Hepatic stellate cell (primary cell): ENCODE measurements at regions not wholly inside any gene's neighbourhood (a gene's known extent, or its start where the extent isn't known, plus 50 kb on each side); places are given as distances from the start of the nearest gene placed in this dataset.

Source experiments
- DNase-seq: peaks from one replicate; pipeline ENCODE4 v3.0.0; 2011; ENCODE audit warnings: low spot score

DNA sequence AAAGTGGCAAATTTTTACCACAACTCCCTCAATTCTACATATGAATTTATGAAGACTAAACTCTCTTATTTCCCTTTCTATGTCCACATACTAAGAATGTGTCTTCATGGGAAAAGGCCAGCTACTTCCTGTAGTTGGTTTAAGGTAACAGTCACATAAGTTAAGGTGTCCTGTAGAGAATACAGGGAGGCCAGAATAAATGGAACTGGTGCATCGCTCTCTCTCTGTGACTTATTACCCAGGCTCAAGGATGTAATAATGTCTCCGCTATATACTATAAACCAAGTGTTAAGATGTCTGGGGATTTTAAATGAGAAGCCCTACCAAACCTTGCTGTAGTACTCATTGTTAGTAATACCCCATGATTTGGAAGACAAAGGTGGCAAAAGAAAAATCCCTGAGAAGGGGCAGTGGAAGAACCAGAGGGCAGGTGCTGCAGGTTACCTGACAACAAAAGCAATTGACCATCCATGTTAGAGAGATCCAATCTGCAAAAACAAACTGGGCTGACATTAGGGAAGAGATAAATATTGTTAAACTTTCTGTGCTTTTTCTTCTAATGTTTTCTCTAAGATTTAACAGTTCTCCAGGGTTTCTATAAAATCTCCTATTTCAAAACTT, 372.8 kb downstream of the TMX3 start:
- no peak for DNase-seq

DNA sequence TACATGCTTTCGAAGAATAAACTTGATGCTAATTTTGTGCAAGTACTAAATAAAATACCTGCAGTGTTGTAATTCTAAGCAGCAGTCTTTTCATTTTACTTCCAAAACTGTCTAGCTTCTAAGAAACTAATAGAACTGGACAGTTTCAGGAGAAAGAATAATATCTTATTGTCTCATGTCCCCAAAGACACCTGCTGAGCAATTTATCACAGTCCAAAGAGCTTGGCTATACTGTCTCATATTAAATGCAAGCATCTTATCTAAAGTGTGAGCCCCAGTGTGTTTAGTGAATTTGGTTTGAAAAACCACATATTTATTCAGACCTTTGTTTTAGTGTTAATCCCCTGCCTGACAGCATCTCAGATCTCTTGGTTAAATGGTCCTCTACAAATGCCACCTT, 374.3 kb downstream of the TMX3 start:
- no peak for DNase-seq

- no peak for DNase-seq
These were observed 384.2 kb downstream of the TMX3 start for GRCh38 chr18:68330658-68331057.

DNA sequence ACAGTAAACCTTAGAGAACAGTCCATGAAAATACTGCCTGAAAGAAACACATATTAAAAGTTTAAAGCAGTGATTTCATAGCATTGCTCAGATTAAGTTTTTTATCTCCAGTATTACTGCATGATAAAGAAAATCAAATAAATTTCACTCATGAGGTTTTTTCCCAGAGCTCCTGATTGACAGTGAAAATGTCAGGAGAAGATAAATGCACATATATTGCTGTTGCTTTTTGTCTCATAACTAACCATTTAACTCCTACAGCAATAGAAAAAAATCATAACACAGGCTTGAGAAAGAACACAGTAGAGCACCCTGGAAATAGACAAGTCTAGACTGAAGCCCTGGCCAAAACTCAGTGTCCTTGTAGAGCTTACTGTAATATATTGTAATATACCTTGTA, 391.0 kb downstream of the TMX3 start:
- no peak for DNase-seq

GRCh38 chr18:68316636-68317035, 398.3 kb downstream of the TMX3 start:
- peak; percentile 4 for DNase-seq

DNA sequence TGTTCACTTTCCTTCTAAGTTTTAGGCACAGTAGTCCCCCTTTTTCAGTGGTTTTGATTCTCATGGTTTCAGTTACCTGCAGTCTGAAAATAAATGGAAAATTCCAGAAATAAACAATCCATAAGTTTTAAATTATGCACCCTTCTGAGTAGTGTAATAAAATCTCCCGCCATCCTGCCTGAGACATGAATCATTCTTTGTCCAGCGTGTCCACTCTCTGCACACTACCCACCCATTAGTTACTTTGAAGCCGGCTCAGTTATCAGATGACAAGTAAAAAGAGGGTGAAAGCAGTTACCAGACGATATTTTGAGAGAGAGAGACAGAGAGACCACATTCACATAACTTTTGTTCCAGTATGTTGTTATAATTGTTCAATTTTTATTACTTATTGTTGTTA, 400.5 kb downstream of the TMX3 start:
- no peak for DNase-seq

DNA sequence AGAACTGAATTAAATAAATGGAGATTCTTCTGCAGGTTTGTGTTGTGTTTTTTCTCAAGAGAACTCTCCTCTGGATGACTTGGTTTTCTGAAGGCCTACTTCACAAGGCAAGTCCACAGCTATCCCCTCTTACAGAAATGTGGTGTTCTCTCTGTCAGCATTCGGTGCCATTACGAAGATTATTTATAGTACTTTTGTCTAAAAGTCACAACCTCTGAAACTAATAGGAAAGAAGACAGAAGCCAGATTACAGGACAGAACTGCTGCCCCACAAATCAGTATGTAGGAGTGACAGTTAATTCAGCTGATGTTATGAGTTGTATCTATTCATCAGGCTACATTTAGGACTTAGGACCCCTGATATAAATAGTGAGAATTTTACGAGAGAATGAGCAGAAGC, 413.5 kb downstream of the TMX3 start:
- no peak for DNase-seq

- no peak for DNase-seq
These were observed 415.0 kb downstream of the TMX3 start for GRCh38 chr18:68299906-68300305.

GRCh38 chr18:68298330-68298729, 416.6 kb downstream of the TMX3 start:
- no peak for DNase-seq

DNA sequence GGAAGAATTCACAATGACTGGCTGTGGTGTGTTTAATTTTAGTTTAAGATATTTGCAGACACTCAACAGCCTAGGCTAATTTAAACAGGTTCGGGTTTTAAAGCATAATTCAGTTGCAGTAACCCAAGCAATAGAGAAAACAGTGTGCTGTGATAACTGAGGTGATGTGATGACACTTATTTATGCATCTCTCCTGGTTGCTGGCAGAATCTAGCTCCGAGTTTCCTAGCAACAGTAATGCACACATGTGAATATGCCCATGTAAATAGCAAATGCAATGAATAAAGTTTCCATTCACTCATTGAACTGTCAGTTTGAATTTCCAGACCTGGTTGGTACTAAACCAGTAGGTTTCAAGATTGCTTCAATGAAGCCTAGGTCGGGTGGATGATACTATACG, 426.5 kb downstream of the TMX3 start:
- no peak for DNase-seq

DNA sequence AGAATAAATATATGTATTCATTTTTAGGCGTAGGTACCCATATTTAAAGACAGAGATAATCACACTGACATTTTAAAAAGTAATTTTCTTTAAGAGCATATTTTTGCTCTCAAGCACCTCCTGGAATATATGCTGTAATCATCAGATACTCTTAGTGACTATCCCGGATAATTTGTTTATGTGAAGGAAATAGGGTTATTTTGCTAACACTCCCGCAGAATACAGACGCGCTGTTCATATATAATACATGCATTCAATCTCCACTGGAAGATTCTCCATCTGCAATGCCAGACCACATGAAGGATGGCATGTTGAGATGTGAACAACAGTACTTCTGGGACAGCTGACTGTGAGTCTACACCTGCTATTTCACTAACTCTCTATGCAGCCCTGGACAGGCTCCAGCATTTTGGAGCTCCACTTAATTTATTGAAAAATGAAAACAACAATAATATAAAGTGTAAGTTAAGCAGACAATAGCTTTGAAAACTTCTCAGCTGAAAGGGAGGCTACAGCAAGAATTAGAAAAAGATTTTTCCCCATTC, 430.6 kb downstream of the TMX3 start:
- no peak for DNase-seq

DNA sequence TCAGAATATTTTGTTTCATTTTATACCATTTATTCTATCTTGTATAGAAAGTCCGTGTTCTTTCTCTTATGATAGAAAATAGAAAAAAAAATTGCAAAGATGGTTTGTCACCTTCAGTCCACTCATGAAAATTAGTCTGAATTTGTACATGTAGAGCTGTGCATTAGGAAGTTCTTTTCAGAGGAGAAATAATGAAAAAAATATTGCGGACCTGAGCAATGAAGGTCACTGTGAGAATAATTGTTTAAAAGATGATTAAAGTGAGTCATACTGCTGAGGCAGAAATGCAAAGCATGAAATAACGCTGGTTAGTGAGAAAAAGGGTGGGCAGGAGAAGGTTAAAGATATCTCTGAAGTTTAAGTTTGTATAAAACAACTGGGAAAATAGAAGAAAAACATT, 431.1 kb downstream of the TMX3 start:
- DNase-seq: no peak

GRCh38 chr18:68282232-68282631, 432.7 kb downstream of the TMX3 start:
- DNase-seq: no peak

- peak; percentile 5 for DNase-seq
These were observed 439.3 kb downstream of the TMX3 start for GRCh38 chr18:68275616-68276015.

DNA sequence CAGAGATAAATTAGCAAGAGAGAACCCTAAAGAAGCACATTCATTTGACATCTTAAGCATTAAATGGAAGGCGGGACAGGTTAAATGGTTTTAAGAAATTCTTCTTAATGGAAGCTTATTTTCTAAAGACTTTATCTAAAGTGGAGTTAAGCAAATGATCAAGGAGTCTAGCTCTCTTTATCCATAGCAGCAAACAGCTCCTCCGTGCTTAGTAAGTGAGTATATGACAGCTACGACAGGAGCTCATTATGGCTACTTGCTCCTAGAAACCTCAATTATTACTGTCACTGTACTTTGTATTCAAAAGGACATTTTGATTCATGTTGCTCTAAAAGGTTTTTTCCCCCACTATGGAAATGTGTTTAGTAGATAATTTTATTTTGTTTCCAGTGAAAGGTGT, 444.9 kb downstream of the TMX3 start:
- DNase-seq: no peak

GRCh38 chr18:68267583-68267982, 447.3 kb downstream of the TMX3 start:
- DNase-seq: peak; percentile 4

- no peak for DNase-seq
These were observed 451.4 kb downstream of the TMX3 start for GRCh38 chr18:68263481-68263880.

DNA sequence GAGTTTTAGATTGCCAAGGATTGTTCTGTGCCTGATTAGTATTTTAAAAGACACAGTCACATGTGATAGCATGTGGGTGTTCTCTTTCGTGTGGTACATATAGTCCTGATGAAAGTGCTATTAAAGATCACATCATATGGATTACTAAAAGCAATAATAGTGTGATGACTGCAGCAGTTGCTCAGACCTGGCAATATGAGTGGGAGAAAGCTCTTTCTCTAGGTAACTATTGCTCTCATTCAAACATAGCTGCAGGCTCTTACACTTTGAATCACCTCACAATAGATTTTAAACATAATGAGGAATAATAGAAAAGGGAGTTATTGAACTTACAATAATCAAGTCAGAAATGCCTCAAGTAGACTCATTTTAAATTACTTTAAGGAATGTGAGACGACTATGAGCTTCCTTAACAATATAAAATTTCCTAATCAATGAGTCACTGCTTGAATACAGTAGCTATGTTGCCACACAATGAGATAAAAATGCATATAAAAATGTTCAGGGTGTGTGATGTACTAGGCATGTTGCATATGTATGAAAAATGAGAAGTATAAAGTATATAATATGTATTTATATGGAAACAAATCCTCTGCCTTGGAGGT, 452.1 kb downstream of the TMX3 start:
- DNase-seq: peak; percentile 6

DNA sequence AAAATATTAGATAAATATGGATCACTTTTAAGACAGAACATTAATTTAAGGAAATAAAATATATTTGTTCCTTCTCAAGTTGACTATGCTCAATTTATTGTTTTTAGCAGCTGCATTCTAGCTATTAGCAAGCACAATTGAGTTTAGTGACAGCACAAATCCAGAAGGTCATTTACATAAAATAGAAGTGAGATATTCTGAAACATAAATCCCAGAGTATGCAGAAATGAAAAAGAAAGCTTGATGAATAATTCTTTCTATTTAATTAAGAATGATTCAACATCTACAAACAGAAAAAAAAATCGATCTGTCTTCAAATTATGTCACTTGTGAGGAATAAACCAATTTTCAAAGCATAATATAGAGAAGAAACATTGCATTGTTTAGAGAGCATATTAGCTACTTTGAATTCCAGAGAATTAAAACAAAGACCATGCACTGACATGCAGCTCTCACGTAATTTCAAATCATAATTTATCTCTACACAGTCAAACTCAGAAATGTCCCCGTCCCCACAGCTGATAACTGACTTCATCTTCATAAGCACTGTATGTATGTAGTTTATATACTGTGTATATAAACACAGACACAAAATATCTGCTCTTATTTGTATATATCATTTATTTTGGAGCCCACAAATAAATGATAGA, 458.4 kb downstream of the TMX3 start:
- DNase-seq: no peak

GRCh38 chr18:68244786-68245185, 470.1 kb downstream of the TMX3 start:
- DNase-seq: no peak

DNA sequence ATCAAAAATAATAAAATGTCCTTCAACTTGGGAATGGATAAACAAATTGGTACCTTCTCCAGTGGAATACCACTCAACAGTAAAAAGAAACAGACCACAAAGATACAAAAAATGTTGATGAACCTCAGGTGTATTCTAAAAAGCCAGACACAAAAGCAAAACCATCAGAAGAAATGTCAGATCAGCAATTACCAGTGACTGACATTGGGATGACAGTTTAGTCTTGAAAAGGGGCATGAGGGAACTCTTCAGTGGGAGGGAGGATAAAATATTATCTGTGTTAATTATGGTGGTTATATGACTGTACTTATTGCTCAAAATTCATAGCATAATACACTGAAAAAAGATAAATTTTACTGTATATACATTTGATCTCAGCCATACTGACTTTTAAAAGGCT, 473.0 kb downstream of the TMX3 start:
- no peak for DNase-seq

GRCh38 chr18:68234676-68235075, 480.2 kb downstream of the TMX3 start:
- DNase-seq: no peak

GRCh38 chr18:68234131-68234530, 480.8 kb downstream of the TMX3 start:
- no peak for DNase-seq

GRCh38 chr18:68233018-68233417, 481.9 kb downstream of the TMX3 start:
- no peak for DNase-seq
